HG02973 (cell line): ENCODE measurements at regions not wholly inside any gene's neighbourhood (a gene's known extent, or its start where the extent isn't known, plus 50 kb on each side); places are given as distances from the start of the nearest gene placed in this dataset.
"Not testable (repeated sequence)": the region's sequence is repeated elsewhere in the genome, so short reads cannot be mapped to it uniquely, and the experiment has no call there.

Experiments
- ATAC-seq: cut with Tn5 transposase; IDR thresholded peaks from one replicate; pipeline ENCODE4 v1.9.1; 2021; ENCODE audit warnings: moderate library complexity; ENCODE audit not compliant: unreplicated experiment

DNA sequence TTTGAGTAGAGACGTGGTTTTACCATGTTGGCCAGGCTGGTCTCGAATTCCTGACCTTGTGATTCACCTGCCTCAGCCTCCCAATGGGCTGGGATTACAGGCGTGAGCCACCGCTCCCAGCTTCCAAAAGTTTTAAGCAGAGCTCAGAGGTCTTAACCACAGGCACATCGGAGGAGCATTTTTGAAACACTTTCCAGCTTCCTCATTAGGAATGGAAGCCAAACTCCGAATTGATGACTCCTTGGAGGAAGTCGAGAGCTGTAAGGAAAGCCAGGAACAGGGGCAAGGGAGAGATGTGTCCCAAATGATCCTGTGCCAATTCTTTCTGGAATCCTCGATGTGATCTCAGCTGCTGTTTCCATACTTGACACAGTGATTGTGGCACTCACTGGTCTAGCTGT, 56.2 kb upstream of the CCZ1B start:
- not testable (repeated sequence) for ATAC-seq

DNA sequence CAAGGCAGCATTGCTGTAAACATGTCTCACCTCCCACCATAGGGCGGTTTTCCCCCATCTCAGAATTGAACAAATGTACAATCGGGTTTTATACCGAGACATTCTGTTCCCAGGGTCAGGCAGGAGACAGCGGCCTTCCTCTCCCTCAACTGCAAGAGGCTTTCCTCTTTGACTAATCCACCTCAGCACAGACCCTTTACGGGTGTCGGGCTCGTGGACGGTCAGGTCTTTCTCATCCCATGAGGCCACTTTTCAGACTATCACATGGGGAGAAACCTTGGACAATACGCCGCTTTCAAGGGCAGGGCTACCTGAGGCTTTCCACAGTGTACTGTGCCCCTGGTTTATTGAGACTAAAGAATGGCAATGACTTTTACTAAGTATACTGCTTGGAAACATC, 57.7 kb upstream of the CCZ1B start:
- not testable (repeated sequence) for ATAC-seq

DNA sequence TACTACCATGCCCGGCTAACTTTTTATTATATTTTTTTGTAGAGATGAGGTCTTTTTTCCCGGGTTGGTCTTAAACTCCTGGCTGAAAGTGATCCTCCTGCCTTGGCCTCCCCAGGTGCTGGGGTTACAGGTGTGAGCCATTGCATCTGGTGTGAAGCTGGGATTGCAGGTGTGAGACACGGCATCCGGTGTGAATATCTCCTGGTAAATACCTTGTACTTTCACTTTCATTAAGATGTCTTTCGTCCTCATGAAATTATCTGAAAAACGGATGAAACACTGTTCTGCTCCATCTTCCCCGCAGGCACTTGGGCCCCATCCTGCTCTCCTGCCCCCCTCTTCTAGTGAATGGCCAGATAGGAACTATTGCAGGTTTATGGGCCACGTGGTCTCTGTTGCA, 60.1 kb upstream of the CCZ1B start:
- ATAC-seq = no peak

DNA sequence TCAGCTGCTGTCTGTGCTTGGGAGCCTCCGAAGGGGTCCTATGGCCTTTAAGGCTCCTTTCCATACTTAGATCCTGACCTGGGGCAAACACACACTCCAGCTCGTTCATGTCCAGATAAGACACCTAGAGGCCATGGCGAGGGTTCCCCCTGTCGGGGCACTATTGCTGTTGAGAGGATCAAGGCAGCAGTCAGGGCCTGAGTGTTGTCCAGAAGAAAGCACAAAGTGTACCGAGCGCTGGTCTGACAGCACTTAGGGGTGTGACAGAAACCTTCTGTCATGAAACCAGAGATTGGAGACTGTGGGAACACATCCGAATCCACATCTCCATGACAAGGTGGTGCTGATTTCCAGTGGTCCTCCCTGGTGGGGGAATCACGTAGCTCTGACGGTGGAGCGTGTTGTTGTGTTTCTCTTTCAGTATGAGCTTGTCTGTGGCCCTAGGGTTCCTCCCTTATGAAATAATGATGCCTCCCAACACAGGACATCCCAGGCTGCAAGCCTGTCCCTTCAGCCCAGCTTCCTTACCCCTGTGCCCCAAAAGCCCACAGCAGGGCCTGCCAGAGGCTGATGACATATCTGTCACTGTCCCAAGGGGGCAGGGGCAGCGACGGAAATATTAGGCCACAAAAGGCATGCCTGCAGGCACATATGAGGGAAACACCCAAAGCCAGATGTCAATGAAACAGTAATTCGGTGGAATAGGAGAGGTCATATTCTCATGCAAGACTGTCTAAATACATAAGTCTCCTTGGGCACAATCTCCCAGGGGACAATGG, 62.4 kb upstream of the CCZ1B start:
- not testable (repeated sequence) for ATAC-seq

DNA sequence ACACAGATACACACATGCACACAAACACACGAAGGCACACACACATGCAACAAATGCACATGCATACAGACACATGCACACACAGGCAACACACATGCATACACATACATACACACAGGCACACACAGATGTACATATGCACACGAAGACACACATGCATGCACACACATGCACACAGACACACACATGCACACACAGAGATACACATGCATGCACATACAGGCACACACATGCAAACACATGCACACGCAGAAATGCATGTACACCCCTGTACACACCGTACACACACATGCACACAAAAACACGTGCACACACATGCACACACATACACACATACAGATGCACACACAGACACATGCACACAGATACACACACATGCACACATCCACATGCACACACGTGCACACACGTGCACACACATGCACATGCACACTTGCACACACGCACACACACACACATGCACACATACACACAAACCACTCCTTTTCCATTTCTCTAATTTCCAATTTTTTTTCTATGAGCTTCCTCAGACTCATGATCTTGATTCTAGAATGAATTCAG, 63.3 kb upstream of the CCZ1B start:
- ATAC-seq = no peak

DNA sequence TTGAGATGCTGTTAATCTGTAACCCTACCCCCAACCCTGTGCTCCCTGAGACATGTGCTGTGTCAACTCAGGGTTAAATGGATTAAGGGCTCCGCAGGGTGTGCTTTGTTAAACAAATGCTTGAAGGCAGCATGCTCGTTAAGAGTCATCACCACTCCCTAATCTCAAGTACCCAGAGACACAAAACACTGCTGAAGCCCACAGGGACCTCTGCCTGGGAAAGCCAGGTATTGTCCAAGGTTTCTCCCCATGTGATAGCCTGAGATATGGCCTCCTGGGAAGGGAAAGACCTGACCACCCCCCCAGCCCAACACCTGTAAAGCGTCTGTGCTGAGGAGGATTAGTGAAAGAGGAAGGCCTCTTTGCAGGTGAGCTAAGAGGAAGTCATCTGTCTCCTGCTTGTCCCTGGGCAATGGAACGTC, 76.0 kb upstream of the CCZ1B start:
- not testable (repeated sequence) for ATAC-seq

DNA sequence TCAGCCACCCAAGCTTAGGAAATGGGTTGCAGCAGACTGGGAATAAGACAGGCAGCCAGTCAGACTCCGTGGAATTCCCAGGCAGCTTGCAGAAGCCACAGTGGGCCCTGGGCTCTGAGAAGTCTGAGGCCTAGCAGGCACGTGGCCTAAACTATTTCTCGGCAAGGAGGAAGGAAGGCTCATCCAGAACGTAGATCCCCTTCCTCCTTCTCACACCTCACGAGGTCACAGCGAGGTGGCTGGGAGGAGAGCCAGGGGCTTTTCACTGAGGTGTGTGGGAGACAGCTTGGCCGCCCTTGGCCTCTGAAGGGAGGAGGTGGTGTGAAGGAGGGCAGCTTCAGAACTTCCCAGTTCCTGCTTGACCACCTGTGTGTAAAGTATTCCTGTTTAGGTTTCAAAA, 77.2 kb upstream of the CCZ1B start:
- ATAC-seq = not testable (repeated sequence)

DNA sequence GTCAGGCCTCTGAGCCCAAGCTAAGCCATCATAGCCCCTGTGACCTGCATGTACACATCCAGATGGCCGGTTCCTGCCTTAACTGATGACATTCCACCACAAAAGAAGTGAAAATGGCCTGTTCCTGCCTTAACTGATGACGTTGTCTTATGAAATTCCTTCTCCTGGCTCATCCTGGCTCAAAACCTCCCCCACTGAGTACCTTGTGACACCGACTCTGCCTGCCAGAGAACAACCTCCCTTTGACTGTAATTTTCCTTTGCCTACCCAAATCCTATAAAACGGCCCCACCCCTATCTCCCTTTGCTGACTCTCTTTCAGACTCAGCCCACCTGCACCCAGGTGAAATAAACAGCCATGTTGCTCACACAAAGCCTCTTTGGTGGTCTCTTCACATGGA, 77.7 kb upstream of the CCZ1B start:
- ATAC-seq = not testable (repeated sequence)

DNA sequence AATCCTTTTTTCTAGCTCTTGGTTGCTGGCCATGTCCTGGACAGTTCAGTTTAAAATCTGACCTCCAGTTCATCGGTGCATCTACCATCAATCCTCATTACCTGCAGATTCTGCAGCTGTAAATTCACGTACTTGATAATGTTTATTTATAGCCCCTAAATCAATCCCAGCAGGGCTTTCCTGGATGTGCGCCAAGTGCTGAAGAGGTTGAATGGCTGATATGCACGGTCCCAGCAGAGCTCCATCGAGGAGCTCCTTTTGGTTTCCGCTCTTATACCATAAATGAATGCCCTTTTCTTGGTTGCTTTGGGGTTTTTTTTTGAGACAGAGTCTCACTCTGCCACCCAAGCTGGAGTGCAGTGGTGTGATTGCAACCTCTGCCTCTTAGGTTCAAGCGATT, 91.2 kb upstream of the CCZ1B start:
- ATAC-seq = no peak

DNA sequence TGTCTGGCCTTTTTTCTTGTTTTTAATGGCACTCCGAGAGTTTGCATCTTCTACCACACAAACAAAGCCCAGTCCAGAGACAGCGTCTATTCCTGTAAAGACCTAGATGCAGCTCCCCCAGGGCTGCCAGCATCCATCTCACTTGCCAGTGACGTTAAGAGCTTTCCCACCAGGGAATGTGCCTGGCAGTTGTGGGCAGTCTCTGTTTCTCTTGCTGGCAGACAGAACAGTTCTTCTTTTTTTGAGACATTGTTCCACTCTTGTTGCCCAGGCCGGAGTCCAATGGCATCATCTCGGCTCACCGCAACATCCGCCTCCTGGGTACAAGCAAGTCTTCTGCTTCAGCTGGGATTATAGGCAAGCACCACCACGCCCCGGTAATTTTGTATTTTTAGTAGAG, 93.1 kb upstream of the CCZ1B start:
- ATAC-seq = not testable (repeated sequence)

DNA sequence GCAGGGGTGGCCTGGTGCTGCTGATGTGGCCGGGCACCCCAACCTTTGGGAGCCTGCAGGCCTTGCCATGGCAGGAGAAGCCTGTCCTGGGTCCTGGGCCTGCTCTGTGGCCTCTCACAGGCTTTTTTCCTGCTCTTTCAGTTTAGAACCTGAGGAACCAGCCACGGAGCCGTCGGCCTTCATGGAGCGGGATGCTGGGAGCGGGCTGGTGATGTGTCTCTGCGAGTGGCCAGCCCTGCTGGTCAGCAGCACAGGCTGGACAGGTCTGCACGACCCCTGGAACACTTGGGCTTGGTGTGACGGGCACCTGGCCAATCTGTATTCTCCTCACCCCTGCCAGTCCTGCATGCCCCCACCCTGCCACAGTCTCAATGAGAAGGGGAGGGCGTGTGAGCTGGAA, 98.4 kb upstream of the CCZ1B start:
- ATAC-seq = not testable (repeated sequence)

DNA sequence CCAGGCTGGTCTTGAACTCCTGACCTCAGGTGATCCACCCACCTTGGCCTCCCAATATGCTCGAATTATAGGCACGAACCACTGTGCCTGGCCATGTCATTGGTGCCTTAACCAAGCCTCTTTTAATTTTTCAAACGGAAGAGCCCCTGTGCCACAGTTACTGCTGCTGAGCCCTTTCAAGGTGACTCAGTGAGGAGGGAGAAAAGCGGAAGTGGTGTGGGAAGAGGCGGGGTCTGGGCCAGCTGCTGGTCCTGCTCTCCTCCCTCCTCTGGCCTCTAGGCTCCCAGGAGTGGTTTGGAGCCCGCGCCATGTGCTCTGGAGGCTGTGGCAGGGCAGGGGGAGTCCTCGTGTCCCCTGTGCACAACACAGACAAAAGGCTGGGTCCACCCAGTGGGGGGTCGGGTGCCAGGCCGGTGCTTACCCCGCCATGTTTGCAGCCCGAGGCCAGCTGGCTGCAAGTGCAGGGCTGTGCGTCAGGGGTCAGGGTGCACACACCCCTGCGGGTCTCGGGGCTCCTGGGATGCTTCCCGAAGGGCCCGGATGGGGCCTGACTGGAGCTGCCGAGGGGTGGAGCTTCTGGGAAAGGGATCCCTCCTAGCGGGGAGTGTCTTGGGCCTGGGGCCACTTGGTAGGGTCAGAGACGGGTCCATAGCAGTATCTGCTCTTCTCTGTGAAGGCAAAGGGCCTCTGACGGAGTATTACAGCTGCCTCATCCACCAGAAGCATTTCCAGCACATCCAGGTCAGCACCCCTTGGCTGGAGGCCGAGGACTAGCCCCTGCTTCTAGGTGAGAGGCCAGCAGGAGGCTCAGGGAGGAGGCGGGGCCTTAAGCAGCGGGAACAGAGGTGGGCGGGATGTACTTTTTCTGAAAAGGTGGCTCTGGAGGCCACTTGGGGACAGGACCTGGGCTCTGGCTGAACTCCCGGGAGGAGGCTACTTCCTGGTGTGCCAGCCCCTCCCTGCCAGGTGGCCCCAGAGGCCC, 100.4 kb upstream of the CCZ1B start:
- not testable (repeated sequence) for ATAC-seq

DNA sequence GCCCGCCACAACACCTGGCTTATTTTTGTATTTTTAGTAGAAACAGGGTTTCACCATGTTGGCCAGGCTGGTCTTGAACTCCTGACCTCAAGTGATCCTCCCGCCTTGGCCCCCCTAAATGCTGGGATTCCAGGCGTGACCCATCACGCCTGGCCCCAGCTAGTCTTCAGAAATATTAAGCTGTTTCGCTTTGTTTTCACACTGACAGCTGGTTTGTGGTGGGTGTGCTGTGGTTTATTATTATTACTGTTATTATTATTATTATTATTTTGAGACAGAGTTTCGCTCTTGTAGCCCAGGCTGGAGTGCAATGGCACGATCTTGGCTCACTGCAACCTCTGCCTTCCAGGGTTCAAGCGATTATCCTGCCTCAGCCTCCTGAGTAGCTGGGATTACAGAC, 101.6 kb upstream of the CCZ1B start:
- ATAC-seq = not testable (repeated sequence)

DNA sequence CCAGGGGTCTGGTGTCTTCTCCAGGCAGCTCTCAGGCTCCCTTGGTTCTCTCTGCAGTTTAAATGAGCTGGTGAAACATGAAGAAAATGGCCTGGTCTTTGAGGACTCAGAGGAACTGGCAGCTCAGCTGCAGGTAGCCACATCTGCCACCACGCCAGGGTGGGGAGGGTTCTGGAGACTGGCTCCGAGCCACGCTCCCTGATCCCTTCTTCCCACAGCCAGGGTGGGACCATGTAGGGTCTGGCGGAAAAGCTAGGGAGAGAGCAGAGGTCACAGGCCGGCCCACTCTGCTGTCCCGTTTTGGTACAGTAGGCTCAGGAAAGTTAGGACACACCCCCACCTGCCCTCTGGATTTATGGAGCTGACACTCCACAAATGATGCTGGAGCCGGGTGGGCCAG, 103.5 kb upstream of the CCZ1B start:
- not testable (repeated sequence) for ATAC-seq

DNA sequence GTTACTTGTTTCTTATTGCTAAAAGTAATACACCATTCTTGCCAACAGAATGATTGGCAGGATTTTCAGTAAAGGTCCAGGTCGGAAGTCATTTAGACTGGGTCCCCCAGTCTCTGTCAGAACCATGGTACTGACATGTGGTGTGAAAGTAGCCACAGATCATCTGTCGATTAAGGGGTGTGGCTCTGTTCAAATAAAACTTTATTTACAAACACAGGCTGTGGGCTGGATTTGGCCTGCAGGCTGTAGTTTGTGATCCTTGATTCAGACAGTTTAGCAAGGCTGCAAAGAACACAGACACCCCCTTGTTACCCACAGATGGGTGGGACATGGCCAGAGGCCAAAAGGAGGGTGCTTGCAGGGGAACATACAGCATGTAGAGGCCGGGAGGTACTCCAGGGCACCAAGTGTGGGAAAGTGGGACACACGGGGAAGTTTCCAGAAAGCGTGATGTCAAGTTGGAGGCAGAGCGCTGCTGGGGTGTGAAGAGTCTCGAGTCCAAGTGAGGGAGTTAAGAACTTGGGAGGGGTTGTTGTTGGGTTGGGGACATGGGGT, 104.1 kb upstream of the CCZ1B start:
- not testable (repeated sequence) for ATAC-seq

DNA sequence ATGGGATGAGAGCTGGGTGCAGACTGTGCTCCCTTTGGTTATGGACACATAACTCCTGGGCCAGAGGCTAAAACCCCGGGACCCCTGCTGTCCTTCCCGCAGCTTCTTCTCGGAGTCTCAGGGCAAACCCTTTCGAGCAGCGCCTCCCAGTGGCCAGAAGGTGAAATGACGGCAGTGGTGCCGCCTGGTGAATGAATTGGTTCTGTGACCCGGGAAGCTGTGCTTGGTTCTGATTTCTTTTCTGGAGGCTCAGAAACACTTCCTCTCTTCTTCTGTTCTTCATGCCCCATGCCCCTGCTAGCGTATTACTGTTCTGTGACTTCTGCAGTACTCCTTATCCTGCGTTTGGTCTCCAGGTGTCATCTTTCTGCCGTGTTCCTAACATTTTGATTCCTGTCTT, 104.7 kb upstream of the CCZ1B start:
- ATAC-seq = not testable (repeated sequence)

DNA sequence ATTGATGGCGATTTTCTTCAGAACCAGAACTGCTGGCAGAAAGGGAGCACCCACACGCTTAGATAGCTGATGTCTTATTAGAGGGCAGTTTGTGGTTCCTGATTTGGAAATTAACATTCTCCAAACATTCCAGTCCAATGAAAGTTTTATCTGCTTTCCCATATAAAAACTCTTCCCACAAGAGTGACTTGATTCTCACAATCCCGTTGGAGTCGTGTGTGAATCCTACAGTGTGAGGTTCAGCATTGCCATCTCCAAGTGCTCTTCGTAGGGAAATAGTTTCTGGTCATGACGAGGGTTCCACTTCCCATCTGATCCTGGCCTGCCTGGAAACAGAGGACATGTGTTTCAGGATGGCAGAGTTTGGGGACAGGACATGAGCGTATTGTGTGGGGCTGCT, 105.4 kb upstream of the CCZ1B start:
- not testable (repeated sequence) for ATAC-seq

DNA sequence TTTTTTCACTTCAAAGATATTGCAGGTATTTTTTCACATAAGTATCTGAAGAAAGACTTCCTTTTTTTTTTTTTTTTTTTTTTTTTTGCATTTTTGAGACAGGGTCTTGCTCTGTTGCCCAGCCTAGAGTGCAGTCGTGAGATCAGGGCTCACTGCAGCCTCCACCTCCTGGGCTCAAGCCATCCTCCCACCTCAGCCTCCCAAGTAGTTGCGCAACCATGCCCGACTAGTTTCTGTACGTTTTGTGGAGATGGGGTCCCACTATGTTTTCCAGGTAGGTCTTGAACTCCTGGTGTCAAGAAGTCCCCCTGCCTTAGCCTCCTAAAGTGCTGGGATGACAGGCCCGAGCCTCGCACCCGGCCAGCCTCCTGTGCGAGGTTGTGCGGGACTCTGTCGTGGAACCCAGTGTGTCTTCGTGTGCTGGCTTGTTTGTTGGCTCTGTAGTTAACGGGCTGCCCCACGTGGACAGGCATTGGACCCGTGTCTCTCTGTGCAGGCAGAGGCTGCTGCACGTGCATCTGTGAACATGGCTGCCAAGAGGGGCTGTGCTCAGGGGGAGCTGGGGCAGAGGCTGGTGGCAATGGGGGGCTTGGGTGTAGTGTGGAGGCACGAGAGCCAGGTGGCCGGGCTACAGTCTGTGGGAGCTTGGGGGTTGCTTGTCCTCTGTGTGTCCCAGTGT, 108.0 kb upstream of the CCZ1B start:
- not testable (repeated sequence) for ATAC-seq

DNA sequence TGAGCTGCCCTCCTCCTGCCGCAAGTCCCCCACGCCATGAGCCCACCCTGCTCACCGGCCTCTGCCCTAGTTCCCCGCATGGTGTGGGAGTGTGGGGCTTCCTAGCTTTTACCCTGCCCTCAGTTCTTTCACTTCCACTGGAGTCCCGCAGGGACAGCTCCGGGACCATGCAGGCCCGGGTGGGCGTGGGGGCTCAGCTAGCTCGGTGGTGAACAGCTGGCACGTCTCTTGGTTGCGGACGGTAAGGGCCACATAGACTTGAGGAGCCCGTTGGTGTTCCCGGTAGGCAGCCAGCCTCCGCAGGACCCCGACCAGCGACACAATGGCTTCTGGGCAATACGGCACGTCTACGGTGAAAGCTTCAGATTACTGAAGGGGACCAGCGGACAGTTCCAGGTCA, 108.9 kb upstream of the CCZ1B start:
- no peak for ATAC-seq

DNA sequence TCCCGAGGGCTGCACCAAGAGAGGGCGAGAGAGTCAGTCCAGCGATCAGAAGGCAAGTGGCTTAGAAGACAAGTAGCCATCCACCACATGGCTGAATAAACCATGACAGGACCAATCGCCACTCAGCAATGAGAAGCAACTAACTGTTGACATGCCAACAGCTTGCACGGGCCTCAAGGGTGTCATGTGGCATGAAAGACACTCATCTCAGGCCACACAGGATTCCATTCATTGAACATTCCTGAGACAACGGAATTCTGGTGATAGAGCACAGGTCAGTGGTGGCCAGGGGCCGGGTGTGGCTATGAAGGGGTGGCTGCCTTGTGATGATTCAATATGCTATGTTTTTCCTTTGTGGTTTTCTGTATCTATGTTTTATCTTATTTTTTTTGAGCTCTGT, 110.6 kb upstream of the CCZ1B start:
- ATAC-seq = not testable (repeated sequence)

DNA sequence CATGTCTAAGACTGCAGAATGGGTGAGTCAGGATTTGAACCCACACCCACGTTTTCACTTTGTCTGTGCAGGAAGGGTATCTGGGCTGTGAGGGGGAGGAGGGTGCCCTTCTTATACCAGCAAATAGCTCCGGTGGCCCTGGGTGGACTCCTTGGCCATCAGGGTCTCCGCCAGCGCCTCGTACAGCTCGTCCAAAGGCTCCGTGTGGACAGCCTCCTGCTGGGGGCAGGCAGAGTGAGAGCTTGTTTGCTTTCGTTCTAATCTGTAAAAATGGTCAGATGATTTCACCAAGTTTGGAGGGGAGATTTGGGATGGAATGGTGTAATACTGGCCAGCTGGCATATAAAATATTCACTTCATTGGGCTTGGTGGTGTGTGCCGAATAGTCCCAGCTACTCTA, 111.7 kb upstream of the CCZ1B start:
- not testable (repeated sequence) for ATAC-seq
